ENCODE measurements at regions not wholly inside any gene's neighbourhood (a gene's known extent, or its start where the extent isn't known, plus 50 kb on each side); places are given as distances from the start of the nearest gene placed in this dataset.
A peak's percentile ranks its signal among the peaks of the same experiment; 100 is the strongest.
"Not testable (repeated sequence)": the region's sequence is repeated elsewhere in the genome, so short reads cannot be mapped to it uniquely, and the experiment has no call there.

DNA sequence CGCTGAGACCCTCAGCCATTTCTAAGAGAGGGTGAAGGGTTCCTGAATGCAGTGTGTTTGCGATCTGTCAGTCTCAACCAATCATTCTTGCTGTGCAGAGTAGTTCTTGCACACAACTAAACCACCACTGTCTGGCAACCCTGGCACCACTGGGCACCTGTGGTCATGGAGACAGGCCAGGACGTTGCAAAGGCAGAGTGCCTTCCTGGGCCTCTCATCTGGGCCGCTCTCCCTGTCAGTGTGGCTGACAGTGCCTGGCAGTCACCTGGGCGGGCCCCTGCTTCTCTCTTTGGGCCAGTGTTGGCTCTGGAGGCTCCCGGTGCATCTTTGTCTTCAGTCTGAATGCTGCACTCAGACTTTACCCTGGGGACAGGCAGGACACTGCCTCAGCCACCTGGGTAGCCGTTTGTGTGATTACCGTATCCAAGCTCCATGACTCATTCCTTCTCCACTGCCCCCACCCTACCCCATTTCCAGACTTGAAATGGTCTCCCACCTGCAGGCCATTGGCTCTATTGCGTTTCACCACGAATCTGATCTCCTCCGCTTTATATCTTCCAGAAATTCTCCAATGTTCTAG, 104.6 kb upstream of the KLF13 start:
- no peak for DNase-seq

DNA sequence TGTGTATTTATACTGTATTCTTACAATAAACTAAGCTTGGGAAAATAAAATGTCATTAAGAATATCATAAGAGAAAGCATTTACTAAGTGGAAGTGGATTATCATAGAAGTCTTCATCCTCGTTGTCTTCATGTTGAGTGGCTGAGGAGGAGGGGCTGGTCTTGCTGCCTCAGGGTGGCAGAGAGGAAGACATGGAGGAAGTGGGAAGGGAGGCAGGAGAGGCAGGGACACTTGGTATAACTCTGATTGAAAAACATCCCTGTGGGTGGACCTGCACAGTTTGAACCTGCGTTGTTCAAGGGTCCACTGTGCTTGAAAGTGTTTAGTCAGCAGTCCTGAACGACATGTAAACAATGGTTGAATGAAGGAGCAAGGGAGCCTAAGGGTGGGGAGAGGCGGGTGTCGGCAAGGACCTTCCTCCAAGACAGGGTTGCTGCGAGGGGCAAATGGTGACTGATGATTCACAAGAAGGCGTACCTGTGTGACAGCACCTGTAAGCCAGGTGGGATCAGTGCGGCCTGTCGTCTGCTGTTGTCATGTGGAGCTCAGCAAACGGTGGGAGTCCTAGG, 103.8 kb upstream of the KLF13 start:
- DNase-seq = no peak

DNA sequence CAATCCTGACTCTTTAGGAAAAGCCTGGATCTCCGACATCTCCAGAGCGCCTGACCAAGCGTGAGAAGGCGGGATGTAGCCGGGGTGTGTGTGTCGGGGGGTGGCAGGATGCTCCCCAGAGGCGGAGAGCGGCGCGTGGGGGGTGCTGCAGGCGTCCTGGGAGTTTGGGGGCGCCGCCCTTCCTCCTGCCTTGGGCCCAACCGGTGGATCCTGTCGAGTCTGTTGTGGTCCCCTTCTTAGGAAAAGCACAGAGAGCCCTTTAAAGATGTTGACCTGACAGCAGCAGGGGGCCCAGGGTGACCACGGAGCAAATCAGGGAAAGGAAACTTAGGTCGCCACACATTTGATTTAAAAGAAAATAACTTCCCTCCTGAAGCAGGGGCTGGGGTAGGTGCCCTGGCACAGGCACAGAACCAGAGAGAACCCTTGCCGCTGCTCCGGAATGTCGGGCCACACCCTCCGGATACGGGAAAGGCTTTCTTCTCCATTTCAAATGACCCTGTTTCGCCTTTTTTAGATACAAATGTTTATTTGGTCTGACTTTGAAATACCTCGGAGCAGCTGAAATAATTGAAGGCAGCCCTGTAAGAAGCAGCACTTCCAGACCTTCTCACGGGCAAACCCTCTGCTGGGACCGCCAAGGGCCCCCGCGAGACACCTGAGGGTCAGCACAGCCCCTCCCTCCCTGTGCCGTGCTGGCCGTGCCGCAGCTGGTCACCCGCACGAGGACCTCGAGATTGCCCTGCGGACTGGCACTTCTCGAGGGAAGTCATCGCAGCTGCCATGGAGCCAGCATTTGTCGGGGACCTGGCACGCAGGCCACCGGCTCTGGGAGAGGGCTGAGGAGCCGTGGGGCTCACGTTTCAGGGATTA, 102.9 kb upstream of the KLF13 start:
- no peak for DNase-seq

DNA sequence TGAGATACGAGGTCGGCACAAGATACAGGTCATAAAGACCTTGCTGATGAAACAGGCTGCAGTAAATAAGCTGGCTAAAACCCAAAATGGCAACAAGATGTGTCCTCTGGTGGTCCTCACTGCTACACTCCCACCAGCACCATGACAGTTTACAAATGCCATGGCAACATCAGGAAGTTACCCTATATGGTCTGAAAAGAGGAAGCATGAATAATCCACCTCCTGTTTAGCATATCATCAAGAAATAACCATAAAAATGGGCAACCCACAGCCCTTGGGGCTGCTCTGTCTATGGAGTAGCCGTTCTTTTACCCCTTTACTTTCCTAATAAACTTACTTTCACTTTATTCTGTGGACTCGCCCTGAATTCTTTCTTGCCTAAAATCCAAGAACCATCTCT, 102.0 kb upstream of the KLF13 start:
- not testable (repeated sequence) for DNase-seq

DNA sequence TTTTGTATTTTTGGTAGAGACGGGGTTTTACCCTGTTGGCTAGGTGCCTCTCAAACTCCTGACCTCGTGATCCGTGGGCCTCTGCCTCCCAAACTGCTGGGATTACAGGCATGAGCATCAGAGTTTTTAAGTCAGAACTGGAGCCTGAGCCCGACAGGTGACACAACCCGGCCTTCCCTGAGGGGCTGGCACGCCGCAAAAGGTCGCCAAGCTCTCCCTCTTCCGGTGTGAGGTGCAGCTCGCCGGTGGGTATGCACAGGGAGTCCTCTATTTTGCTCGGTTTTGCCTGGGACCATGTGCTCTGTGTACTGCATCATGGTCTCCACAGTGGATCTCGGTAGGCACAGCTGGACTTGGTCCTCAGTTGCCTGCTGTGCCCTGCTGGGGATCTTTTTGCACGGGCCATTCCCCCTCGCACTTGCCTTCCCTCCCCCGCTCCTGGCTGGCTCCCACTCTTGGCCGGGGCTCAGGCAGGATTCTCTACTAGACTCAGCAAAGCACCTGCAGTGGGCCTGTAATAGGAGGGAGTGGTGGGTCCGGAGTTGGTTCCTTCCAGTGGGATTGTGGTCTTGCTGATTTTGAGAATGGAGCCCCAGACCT, 101.2 kb upstream of the KLF13 start:
- no peak for DNase-seq

DNA sequence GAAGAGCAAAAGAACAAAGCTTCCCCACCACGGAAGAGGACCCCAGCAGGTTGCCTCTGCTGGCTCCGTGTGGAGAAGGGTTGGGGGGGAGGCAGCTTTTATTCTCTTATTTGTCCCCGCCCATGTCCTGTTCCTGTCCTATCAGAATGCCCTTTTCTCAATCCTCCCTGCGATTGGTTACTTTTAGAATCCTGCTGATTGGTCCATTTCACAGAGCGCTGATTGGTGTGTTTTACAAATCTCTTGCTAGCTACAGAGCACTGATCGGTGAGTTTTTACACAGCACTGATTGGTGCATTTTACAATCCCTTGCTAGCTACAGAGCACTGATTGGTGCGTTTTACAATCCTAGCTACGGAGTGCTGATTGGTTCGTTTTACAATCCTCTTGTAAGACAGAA, 100.6 kb upstream of the KLF13 start:
- no peak for DNase-seq

DNA sequence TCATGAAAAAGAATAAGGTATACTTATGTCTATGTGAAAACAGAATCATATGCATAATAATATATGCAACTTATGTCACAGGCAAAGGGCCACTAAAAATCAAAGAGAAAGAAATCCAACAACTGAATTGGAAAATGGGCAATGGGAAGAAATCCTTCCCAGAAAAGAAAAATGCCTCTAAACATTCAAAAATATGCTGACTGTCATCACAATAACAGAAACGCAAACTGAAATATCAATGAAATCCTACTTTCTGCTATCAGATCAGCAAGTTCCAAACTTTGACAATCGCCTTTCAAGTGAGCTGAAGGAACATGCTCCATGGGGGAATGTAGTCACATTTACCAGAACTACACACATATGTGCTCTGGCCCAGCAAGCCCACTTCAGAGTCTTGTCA, 99.4 kb upstream of the KLF13 start:
- DNase-seq = no peak

DNA sequence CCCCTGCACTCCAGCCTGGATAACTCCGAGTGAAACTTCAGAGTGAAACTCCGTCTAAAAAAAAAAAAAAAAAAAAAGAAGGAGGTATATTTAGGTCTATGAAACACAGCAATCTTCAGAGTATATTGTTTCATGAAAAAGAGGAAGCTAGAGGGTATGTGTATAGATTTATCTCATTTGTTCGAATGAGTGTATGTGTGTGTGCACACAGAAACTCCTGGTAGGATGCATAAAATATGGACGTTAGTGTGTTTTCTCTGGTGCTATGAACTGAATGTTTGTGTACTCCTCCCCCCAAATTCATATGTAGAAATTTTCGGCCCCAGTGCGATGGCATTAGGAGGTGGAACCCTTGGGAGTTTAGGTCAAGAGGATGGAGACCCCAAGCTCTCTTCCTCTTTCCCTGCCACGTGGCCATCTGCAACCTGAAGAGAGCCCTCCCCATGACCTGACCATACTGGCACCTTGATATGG, 98.6 kb upstream of the KLF13 start:
- no peak for DNase-seq

DNA sequence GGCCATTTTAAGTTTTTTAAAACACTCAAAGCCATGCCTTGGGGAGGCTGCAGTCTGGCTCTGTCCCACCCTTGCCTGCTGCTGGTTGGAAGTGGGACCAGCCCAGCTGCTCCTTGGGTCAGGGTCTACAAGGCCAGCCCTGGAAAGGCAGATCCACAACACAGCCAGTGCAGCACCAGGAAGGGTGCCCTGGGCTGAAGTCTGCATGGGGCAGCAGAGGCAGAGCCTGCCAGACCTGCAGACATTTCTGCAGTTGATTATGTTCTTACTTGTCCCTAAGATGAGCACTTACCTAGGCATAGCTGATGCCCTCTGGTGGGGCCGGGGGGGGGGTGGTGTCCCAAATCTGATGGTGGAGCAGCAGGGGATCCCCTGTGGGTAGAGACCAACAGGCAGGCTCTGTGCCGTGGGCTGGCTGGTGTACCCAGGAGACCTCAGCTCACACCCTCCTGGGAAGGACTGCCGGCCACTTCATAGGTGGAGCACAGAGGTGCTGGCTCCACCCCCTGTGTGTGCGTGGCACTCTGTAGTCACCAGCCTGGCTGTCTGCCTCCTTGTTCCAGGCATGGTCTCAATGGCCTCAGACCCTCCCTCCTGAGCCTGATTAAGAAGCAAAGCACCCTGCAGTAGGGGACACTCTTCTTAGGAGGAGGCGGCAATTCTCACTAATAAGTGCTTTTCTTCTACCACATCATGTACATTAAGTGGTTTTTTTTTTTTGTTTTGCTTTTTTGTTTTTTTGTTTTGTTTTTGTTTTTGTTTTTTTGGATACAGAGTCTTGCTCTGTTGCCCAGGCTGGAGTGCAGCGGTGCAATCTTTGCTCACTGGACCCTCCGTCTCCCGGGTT, 97.4 kb upstream of the KLF13 start:
- DNase-seq = no peak

DNA sequence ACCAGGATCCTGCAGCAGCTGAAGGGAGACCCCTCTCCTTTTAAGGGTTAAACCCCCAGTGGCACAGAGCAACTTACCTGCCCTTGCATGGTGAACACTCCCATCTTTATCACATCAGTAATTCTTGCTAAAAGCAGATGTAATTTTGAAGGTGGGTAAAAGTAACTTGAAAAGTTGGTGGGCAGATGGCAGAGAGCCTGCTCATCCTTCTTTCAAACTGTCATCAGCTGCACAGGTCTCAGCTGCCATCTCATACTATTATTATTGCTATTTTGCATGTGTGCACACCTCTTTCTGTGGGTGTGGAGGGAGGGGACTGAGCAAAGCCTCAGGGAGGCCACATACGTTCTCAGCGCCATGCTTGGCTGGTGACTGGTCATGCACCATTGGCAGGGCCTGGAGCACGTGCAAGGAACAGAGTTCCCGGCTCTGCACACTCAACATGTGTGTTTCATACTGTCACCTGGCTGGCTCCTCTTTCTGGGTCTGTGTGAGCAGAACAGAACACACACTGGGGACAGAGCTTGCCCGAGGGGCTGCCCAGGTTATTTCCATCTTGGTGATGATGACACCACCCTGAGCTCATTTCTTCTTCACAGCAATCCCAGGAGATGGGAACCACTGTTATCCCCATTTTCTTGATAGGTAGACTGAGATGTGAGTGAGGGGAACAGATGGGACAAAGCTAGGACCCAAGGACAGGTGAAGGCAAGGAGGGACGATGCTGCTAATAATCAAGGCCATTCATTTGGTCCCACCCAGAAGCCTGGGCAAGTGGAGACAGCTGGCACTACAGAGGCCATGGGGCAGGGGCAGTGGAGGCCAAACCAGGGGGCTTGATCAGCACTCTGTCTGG, 95.8 kb upstream of the KLF13 start:
- no peak for DNase-seq

DNA sequence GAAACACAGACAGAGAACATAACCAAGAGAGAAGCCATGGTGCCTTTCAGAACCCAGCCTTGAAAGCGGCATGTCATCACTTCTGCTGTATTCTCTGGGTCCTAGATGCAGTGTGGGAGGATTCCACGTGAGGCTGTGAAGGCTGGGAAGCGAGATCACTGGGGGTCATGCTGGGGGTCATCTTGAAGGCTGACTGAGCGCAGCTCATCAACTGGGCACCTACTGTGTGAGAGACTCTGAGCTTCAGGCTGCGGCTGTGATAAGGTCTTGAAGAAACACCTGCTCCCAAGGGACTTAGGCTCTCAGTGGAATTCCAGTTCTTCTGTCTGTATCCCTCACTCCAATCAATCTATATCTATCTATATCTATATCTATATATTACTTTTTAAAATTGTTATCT, 91.8 kb upstream of the KLF13 start:
- DNase-seq = no peak

DNA sequence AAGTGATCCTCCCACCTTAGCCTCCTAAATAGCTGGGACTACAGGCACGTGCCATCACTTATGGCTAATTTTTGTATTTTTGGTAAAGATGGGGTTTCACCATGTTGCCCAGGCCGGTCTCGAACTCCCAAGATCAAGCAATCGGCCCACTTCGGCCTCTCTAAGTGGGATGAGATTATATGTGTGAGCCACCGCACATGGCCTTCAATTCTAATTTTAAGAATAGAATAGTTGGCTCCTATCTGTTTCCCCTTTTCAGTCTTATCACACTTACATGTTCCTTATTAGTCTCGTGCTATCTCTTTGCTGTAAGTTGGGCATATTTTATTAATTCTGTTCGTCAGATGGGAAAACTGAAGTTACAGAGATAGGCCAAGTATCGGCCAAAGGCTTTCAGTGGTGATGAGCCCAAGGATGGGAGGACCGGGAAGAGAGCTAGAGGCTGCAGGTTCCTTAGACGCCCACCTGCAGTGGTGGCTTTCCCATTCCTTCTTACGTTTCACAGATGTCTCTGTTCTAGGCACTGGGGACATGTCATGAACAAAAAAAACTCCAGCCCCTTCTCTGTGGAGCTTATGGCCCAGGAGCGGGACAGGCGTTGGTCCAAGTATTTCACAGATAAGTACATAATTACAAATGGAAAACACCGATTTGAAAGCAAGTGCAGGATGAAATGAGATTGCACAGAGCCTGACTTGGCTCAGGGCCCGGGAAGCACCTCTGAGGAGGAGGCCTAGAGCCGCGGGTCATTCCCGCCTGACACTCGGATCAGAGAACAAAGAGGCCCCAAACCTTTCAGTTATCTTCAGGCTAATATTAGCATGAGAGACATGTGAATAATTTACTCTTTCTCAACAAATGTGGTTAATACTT, 91.1 kb upstream of the KLF13 start:
- DNase-seq = no peak

DNA sequence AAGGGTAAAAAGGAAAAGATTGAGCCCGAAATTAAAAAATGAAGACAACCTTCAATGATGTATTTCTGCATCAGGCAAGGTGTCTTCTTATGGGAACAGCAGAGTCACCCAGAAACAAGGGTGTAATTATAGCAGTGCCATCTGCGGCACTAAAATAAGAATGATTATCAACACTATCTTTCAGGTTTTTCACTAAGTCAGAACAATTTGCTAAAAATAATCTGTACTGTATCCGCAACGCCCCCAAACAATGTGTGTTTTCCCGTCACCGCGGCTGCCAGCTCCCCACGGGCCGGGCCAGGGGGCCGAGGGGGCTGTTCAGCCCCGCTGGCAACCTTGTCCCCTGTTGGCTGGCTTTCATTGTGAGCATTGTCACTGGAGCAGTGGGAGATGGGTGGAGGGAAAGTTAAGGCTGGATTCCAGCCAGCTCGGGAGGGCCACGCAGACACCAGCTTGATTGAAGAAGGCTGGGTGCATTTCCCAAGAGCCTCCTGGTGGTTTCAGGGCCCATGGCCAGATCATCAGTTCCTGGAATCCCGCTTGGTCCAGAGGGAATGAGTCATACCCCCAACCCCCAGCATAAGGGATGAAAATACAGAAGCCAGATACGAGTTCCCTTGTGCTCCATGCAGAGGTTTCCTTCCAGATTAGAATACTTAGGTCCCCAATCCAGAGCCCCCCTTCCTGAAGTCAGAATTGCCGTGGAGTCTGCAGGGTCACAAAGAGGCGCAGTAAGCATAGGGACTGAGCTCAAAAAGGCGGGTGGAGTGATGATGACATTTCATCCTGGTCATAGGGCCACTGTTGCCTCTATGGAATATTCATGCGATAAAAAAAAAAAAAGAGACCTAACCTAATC, 90.2 kb upstream of the KLF13 start:
- no peak for DNase-seq

DNA sequence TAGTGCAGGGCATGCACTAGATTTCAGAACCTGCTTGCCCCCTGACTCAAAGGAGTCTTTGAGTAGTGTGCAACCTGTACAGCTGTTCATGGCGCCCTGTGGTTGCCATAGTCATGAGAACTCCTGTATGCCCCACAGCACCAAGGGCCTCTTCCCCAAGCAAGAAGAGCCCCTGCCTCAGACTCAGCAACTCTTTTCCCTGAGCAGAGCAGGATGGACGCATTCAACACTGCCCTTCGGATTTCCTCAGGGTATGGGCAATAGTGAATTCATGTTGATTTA, 89.7 kb upstream of the KLF13 start:
- DNase-seq = no peak

DNA sequence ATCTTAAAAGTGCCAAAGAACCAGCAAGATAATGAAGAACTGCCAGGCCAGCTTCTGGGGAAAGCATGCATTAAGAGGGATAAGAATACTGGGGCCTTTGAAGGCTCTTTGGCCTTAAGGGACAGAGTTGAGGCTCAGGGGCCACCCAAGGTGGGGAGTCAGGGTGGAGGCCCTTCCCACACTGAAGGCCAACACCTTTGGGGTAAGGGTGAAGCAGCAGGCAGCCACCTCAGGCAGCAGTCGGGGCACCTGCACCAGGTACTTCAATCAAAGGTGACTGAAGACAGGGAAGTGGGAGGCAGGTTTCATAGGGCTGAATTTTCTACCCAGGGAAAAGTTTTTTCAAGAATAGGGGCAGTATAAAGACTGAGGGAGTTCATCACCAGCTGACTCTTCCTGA, 87.7 kb upstream of the KLF13 start:
- DNase-seq = peak; percentile 29

DNA sequence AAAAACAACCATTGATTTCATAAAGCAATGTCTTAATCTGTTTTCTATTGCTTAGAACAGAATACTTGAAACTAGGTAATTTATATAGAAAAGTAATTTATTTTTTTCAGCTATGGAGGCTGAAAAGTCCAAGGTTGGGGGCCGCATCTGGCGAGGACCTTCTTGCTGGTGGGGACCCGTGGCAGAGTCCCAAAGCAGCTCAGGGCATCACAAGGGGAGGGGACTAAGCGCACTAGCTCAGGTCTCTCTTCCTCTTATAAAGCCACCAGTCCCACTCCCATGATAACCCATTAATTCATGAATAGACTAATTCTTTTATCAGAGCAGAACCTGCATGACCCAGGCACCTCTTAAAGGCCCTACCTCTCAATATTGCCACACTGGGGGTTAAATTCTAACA, 87.2 kb upstream of the KLF13 start:
- DNase-seq = no peak

DNA sequence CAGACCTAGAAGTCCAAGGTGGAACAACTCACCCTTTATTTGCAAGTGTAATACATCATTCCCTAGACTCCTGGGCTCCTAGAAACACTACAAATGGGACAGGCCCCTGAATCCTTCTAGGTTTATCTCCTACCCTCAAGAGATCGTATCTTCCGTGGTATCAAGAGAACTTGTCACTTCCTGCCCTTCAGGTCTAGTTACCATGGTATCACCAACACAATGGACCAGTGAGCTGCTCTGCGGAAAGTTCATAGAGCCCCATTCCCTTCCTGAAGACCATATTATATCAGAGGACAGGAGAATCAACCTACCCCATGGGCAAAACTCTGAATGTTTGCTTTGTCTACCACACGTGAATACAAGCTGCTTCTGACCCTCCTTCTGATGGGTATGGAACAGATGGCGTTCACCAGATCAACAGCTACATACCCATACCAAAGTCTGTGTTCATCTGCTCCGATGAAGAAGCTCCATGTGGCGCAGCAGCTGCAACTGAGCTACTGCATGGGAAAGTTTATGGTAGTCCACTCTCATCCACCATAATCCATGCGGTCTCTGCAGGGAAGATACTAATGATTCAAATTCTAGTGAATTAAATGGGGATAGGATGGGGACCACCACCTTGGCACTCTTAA, 84.6 kb upstream of the KLF13 start:
- DNase-seq = peak; percentile 23

DNA sequence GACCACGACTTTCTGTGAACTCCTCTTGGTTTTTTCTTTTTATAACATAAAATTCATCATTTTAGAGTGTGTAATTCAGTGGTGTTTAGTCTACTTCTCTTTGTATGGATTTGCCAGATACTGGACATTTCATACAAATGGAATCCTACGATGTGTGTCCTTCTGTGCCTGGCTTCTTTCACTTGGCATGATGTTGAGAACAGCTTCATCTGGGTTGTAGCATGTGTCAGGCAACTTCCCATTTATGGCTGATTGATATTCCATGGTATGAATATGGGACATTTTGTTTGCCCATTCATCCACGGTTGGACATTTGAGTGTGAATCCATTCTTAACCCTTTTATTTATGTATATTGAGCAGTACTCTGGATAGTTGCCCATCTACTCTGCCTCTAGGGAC, 82.7 kb upstream of the KLF13 start:
- no peak for DNase-seq

DNA sequence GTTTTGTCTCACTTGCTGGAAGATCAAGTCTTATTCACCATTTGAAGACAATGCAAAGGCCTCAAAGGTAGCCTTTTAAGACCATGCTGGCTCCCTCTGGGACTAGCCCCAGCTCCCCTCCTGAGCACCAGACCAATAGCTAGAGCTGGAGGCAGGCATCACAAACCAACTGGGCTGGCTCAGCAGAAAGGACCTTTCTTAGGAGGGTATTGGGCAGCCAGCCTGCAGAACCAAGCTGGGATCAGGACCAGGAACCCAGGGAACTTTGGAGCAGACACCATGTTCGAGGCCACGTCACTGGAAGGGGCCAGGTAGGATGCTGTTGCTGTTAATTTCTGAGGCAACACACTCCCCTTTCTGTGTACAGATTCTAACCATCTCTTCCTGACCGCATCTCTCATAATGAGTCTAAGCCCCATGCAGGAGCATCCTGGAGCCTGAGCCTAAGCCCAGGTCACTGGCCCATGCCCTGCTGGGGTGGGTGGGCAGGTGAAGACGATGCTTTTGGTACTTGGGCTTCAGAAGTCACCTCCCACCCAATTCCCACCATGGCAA, 81.4 kb upstream of the KLF13 start:
- no peak for DNase-seq
